RKO (cell line): ENCODE measurements at regions not wholly inside any gene's neighbourhood (a gene's known extent, or its start where the extent isn't known, plus 50 kb on each side); places are given as distances from the start of the nearest gene placed in this dataset.
A peak's percentile ranks its signal among the peaks of the same experiment; 100 is the strongest.
"Not testable (repeated sequence)": the region's sequence is repeated elsewhere in the genome, so short reads cannot be mapped to it uniquely, and the experiment has no call there.

Experiments used
- DNase-seq: peaks from one replicate; pipeline ENCODE4 v3.0.0-alpha.2; 2016; ENCODE audit warnings: low spot score

- DNase-seq: no peak
Measured at GRCh38 chr1:43108080-43108479, 64.0 kb downstream of the EBNA1BP2 start.

DNA sequence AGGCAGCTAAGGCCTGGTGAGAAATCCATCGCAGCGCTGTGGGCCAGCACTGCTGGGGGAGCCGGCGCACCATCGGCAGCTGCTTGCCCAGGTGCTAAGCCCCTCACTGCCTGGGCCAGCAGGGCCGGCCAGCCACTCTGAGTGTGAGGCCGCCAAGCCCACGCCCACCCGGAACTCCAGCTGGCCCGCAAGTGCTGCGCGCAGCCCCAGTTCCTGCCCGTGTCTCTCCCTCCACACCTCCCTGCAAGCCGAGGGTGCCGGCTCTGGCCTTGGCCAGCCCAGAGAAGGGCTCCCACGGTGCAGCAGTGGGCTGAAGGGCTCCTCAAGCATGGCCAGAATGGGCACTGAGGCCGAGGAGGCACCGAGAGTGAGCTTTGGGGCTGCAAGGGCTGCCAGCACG is 64.4 kb downstream of the EBNA1BP2 start:
- DNase-seq: no peak

DNA sequence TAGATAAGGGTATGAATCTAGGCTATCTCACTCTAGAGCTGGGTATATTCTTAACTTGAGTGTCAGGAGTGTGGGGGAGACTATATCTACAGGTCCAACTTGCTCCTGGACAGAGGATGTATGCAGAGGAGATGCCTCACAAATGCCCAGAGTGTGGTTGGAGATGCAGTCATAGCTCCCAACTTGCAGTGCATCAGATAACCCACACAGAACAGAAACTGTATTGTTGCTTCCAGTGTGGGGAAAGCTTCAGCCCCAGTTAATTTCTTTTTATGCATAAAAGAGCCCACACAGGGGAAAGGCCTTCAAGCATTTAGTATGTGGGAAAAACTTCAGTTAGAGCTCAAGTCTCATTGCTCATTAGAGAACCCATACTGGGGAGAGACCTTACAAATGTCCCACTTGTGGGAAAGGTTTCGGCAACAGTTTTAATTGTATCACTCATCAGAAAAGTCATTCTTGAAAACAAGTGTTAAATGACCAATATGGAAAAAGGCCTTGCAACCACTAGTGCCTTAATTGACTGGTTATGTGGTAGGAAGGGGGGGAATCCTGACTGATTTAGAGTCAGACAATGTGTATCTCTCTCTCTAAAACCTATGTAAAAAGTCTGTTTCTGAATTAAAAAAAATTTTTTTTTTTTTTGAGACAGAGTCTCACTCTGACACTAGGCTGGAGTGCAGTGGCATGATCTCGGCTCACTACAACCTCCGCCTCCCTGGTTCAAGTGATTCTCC is 67.9 kb downstream of the EBNA1BP2 start:
- no peak for DNase-seq

GRCh38 chr1:43101061-43101460 is 71.0 kb downstream of the EBNA1BP2 start:
- no peak for DNase-seq

- DNase-seq: no peak
Measured at GRCh38 chr1:43098200-43098599, 73.9 kb downstream of the EBNA1BP2 start.

- DNase-seq: not testable (repeated sequence)
Measured at GRCh38 chr1:43096528-43096927, 75.6 kb downstream of the EBNA1BP2 start.

DNA sequence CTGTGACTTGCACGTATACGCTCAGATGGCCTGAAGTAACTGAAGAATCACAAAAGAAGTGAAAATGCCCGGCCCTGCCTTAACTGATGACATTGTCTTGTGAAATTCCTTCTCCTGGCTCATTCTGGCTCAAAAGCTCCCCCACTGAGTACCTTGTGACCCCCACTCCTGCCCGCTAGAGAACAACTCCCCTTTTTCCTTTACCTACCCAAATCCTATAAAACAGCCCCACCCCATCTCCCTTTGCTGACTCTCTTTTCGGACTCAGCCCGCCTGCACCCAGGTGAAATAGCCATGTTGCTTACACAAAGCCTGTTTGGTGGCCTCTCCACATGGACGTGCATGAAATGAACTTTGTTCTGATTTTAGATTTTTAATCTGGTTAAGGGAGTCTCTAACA is 81.3 kb downstream of the EBNA1BP2 start:
- not testable (repeated sequence) for DNase-seq

DNA sequence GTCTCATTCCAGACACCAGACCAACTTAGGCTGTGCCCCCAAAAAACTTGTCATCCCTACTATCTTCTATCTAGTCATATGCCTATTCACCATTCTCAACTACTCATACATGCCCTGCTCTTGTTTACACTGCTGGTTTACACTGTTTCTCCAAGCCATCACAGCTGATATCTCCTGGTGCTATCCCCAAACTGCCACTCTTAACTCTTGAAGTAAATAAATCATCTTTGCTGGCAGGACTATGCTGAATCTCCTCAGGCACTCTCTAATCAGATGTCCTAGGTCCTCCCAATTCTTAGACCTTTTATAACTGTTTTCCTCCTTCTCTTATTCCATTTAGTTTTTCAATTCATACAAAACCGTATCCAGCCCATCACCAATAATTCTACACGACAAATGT is 81.9 kb downstream of the EBNA1BP2 start:
- not testable (repeated sequence) for DNase-seq

- DNase-seq: no peak
Measured at GRCh38 chr1:43083375-43083891, 88.7 kb downstream of the EBNA1BP2 start.

GRCh38 chr1:43082740-43083139 is 89.3 kb downstream of the EBNA1BP2 start:
- DNase-seq: no peak

- DNase-seq: no peak
Measured at GRCh38 chr1:43077273-43077672, 94.8 kb downstream of the EBNA1BP2 start.

DNA sequence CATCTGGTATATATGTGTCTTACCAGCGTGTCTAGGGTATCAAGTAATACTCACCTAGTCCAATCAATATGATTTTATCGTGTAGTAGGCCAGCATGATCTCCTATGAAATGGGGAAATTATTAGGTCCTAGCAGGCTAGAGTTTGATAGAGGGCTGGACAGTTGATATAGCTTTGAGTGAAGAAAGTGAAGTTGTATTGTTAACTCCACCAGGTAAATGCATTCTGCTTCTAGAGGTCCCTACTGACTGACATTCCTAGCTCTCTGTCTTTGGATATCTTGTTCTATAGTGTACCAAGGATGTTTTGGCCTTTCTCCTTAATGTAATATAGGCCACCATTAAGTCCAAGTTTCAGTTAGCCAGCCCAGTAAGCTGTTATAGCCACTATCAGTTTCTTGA is 97.4 kb downstream of the EBNA1BP2 start:
- DNase-seq: no peak

DNA sequence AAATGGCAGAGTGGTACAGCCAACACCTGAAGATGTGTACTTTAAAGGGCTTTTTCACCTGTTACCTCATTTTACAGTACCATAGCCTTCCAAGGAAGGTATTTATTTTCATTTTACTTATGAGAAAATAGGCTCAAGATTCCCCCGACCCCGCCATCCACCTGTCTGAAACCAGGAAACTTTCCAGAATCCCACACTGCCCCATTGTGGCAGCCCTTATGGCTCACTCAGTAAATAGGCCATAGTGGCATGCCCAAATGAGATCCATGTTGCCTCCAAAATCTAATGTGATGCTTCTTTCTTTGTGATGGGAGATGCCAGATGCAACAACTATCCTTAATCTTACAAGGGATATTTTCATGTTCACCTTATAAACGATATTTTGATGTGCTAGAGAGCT is 97.8 kb downstream of the EBNA1BP2 start:
- no peak for DNase-seq

GRCh38 chr1:43073490-43074230 is 98.4 kb downstream of the EBNA1BP2 start:
- DNase-seq: peak; percentile 77

GRCh38 chr1:43072314-43072713 is 99.8 kb downstream of the EBNA1BP2 start:
- no peak for DNase-seq

- DNase-seq: no peak
Measured at GRCh38 chr1:43071241-43071640, 100.8 kb downstream of the EBNA1BP2 start.

DNA sequence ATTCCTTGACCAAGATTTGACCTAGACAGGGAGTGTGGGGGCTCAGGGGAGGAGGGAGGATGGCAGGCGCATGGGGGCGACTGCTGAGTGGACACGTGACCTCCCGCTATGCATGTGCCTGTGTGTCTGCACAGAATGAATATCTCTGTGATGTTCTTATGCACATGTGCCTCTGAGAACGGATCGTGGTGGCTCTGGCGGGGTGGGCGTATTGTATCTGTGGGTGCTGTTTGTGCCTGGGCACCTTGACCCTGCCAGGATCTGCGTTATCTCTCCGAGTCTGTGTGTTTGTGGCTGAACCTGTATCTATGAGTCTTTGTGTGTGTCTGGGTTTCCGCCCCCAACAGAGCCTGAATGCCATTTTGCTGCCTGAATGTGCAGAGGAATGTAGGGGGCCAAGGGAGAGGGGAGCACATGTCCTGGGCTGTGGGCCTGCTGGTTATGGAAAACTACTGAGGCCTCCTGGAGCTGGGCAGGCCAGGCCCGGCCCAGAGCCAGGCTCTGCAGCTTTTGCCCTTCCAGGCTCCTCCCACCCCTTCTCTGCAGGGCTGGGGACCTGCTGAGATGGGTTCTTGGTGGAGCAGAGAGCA is 102.5 kb downstream of the EBNA1BP2 start:
- DNase-seq: no peak

DNA sequence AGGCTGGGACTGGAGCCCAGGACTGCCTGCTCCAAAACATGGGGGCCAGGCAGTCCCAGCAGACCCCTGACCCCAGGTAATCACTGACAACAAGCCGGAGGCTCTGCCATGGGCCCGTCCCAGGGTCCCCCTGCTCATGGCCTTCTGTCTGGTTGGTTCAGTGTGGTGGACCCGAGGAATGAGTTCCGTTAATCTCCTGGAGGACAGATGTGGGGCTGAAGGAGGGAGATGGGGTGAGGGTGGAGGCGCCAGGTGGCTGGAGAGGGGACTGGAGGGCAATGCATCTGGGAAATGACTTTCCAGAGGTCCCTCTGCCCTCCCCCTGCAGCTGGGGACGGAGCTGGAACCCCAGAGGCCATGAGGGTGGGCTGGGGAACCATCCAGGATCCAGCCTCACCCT is 103.2 kb downstream of the EBNA1BP2 start:
- DNase-seq: no peak

DNA sequence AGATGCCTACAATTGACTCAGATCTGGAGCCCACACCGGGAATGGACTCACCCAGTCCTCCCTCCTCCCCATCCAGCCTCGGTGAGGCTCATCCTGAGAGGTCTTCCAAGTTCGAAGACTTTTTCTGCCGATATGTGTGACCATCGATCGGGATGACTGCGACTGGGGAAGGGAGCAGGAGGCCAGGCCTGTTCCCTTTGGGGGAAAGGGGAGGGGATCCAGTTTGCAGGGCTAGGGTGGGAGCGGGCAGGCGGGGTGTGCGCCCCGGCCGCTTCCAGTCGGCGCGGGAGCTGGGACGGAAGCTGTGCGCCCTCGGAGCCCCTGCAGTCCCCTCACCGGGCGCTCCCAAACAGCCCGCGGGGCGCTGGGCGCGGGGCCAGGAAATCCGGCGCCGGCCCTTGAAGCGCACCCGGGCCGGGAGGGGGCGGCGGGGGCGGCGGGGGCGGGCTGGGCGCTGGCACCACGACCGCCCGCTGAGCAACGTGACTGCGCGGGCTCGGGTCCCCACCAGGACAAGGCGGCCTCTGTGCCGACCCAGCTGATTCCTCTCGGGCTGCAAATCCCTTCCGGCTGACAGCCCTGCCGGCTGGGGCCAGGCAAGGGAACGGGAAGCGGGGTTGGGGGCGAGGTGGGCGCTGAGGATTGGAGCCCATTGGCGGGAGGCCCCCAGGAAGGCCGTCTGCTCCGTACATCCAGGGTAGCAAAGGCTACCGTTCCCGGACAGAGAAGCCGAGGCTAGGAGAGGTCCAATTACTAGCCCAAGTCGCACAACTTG is 103.9 kb downstream of the EBNA1BP2 start:
- no peak for DNase-seq

GRCh38 chr1:43067233-43067745 is 104.8 kb downstream of the EBNA1BP2 start:
- DNase-seq: no peak

- no peak for DNase-seq
Measured at GRCh38 chr1:43066578-43066977, 105.5 kb downstream of the EBNA1BP2 start.
